ENCODE measurements at regions not wholly inside any gene's neighbourhood (a gene's known extent, or its start where the extent isn't known, plus 50 kb on each side); places are given as distances from the start of the nearest gene placed in this dataset.

- no peak; the same call in 1 of the 2 replicates for TF ChIP-seq CTCF (IDR thresholded peaks at IDR 0.05)
- TF ChIP-seq USF2 (CRISPR knock-in tag; IDR thresholded peaks at IDR 0.05), result no peak
- TF ChIP-seq MLX (CRISPR knock-in tag; IDR thresholded peaks at IDR 0.05), result no peak
- no peak for TF ChIP-seq ESRRA (CRISPR knock-in tag; IDR thresholded peaks at IDR 0.05; ENCODE audit: borderline replicate concordance)
- TF ChIP-seq ATF1 (CRISPR knock-in tag; IDR thresholded peaks at IDR 0.05), result no peak
Observed at GRCh38 chr7:142375710-142376313, 118.0 kb upstream of the PRSS58 start.
